T47D (cell line): ENCODE measurements at regions not wholly inside any gene's neighbourhood (a gene's known extent, or its start where the extent isn't known, plus 50 kb on each side); places are given as distances from the start of the nearest gene placed in this dataset.

Experiments used
- DNase-seq, 2 experiments: peaks; one replicate each; pipeline versions ENCODE4 v3.0.0 to v3.0.0-alpha.2; 2011 to 2012; ENCODE audit warnings: low read depth in 1 of 2, low spot score in 1 of 2
- JUND ChIP-seq: IDR thresholded peaks from 2 replicates; pipeline ENCODE4 v1.6.1; 2012; ENCODE audit warnings: low read depth
- in situ Hi-C: cut with HindIII; loops from 2 replicates; pipeline ENCODE4 v1.10.0; 2016; ENCODE audit warnings: low sequenced_read_pairs, low pct_unique_long_range_greater_than_20kb

GRCh38 chr3:72361990-72362389, 486.3 kb downstream of the SHQ1 start:
- no peak for DNase-seq
- in situ Hi-C loops = no loop called here
- TF ChIP-seq JUND = no peak

GRCh38 chr3:72359743-72360142, 488.5 kb downstream of the SHQ1 start:
- no peak for TF ChIP-seq JUND
- no peak for DNase-seq
- in situ Hi-C loops = no loop called here

- TF ChIP-seq JUND = no peak
- DNase-seq = no peak
- in situ Hi-C loops = no loop called here
Measured at GRCh38 chr3:72355168-72355567, 493.1 kb downstream of the SHQ1 start.

GRCh38 chr3:72354486-72354885, 493.8 kb downstream of the SHQ1 start:
- no peak for DNase-seq

GRCh38 chr3:72353236-72354128, 494.8 kb downstream of the SHQ1 start:
- in situ Hi-C loops = no loop called here
- DNase-seq = no peak
- no peak for TF ChIP-seq JUND

More at GRCh38 chr3:72354486-72354885, 493.8 kb downstream of the SHQ1 start:
- TF ChIP-seq JUND = no peak
- in situ Hi-C loops = no loop called here

GRCh38 chr3:72352176-72352575, 496.1 kb downstream of the SHQ1 start:
- in situ Hi-C loops = no loop called here
- TF ChIP-seq JUND = no peak
- DNase-seq = no peak

GRCh38 chr3:72351536-72351935, 496.7 kb downstream of the SHQ1 start:
- no peak for DNase-seq
- no peak for TF ChIP-seq JUND
- in situ Hi-C loops = no loop called here

GRCh38 chr3:72350761-72351505, 497.3 kb downstream of the SHQ1 start:
- in situ Hi-C loops = no loop called here
- no peak for TF ChIP-seq JUND
- DNase-seq = no peak

GRCh38 chr3:72348357-72348756, 499.9 kb downstream of the SHQ1 start:
- in situ Hi-C loops = no loop called here
- TF ChIP-seq JUND = no peak

GRCh38 chr3:72347819-72348319, 500.4 kb downstream of the SHQ1 start:
- in situ Hi-C loops = no loop called here
- no peak for DNase-seq
- no peak for TF ChIP-seq JUND

More at GRCh38 chr3:72348357-72348756, 499.9 kb downstream of the SHQ1 start:
- DNase-seq = no peak

GRCh38 chr3:72346526-72346926, 501.7 kb downstream of the SHQ1 start:
- no peak for DNase-seq
- TF ChIP-seq JUND = no peak
- in situ Hi-C loops = no loop called here

- in situ Hi-C loops = no loop called here
- no peak for TF ChIP-seq JUND
- DNase-seq = no peak
Measured at GRCh38 chr3:72345980-72346379, 502.3 kb downstream of the SHQ1 start.
